AG08395 (cell line): ENCODE measurements at regions not wholly inside any gene's neighbourhood (a gene's known extent, or its start where the extent isn't known, plus 50 kb on each side); places are given as distances from the start of the nearest gene placed in this dataset.
"Not testable (repeated sequence)": the region's sequence is repeated elsewhere in the genome, so short reads cannot be mapped to it uniquely, and the experiment has no call there.

Experiments used
- DNase-seq: peaks from one replicate; pipeline ENCODE4 v3.0.0; 2012; ENCODE audit warnings: mixed read lengths, low spot score

GRCh38 chr14:71240171-71240570 is 332.9 kb downstream of the PCNX1 start:
- no peak for DNase-seq

- DNase-seq, result no peak
Observed at GRCh38 chr14:71240866-71241520, 333.7 kb downstream of the PCNX1 start.

GRCh38 chr14:71242237-71242748 is 335.0 kb downstream of the PCNX1 start:
- peak; percentile 78 for DNase-seq

- peak; percentile 73 for DNase-seq
Observed at GRCh38 chr14:71243697-71244096, 336.4 kb downstream of the PCNX1 start.

GRCh38 chr14:71244341-71244740 is 337.1 kb downstream of the PCNX1 start:
- peak; percentile 55 for DNase-seq

- no peak for DNase-seq
Observed at GRCh38 chr14:71245659-71246361, 338.6 kb downstream of the PCNX1 start.

GRCh38 chr14:71246539-71246938 is 339.3 kb downstream of the PCNX1 start:
- DNase-seq, result no peak

GRCh38 chr14:71247106-71247505 is 339.8 kb downstream of the PCNX1 start:
- DNase-seq, result no peak

- no peak for DNase-seq
Observed at GRCh38 chr14:71248194-71248593, 340.9 kb downstream of the PCNX1 start.

GRCh38 chr14:71250347-71250746 is 343.1 kb downstream of the PCNX1 start:
- DNase-seq, result no peak

- DNase-seq, result no peak
Observed at GRCh38 chr14:71250791-71251190, 343.5 kb downstream of the PCNX1 start.

- not testable (repeated sequence) for DNase-seq
Observed at GRCh38 chr14:71254091-71254719, 346.9 kb downstream of the PCNX1 start.

GRCh38 chr14:71261206-71261605 is 353.9 kb downstream of the PCNX1 start:
- no peak for DNase-seq

GRCh38 chr14:71262441-71262840 is 355.2 kb downstream of the PCNX1 start:
- no peak for DNase-seq

- no peak for DNase-seq
Observed at GRCh38 chr14:71264260-71264659, 357.0 kb downstream of the PCNX1 start.

- DNase-seq, result no peak
Observed at GRCh38 chr14:71267007-71267513, 359.8 kb downstream of the PCNX1 start.

- DNase-seq, result no peak
Observed at GRCh38 chr14:71267691-71268090, 360.4 kb downstream of the PCNX1 start.

- no peak for DNase-seq
Observed at GRCh38 chr14:71270111-71270510, 362.9 kb downstream of the PCNX1 start.

- no peak for DNase-seq
Observed at GRCh38 chr14:71271166-71271945, 364.1 kb downstream of the PCNX1 start.

GRCh38 chr14:71273366-71273765 is 366.1 kb downstream of the PCNX1 start:
- DNase-seq, result no peak

- DNase-seq, result no peak
Observed at GRCh38 chr14:71284048-71284447, 376.8 kb downstream of the PCNX1 start.

- no peak for DNase-seq
Observed at GRCh38 chr14:71286126-71286525, 378.9 kb downstream of the PCNX1 start.
